ENCODE measurements at regions not wholly inside any gene's neighbourhood (a gene's known extent, or its start where the extent isn't known, plus 50 kb on each side); places are given as distances from the start of the nearest gene placed in this dataset.

GRCh38 chr10:10897400-10897799 lies 120.3 kb upstream of the CELF2 start:
- no peaks in the 10 kb centered on the region for H4K20me1 ChIP-seq (ENCODE audit: insufficient read depth)
- no peak overlapping the region for H3K4me3 ChIP-seq (replicated peaks in 1 of 2; ENCODE audit: low read depth in 1 of 2, low read length in 2 of 2)
- no peak overlapping the region for H2AFZ ChIP-seq (ENCODE audit: low read depth, low read length, poor library complexity, severe bottlenecking)
- no peak overlapping the region for H3K27ac ChIP-seq (ENCODE audit: low read depth, low read length)
- CTCF ChIA-PET: no interaction called here
- intact Hi-C loops (cut with micrococcal nuclease): no loop called here
- H3K79me2 ChIP-seq (ENCODE audit: insufficient read depth, low read length): no peaks in the 10 kb centered on the region
- BruUV-seq (replicated peaks): no TSS peak
- H3K27me3 ChIP-seq (ENCODE audit: insufficient read depth, low read length): no peaks in the 10 kb centered on the region
- no peaks in the 10 kb centered on the region for H3K36me3 ChIP-seq (ENCODE audit: control insufficient read depth in 1 of 2, insufficient read depth in 2 of 2, low read length in 2 of 2)
- DNase-seq (ENCODE audit: low read depth, low spot score) (no peak), ATAC-seq (no peak)
- TF ChIP-seq RAD21 (IDR thresholded peaks at IDR 0.05; ENCODE audit: low read depth): no peak
- TF ChIP-seq EZH2 (IDR thresholded peaks at IDR 0.05): no peak
- TF ChIP-seq POLR2AphosphoS5 (IDR thresholded peaks at IDR 0.05; ENCODE audit: low read depth, low read length): no peak
- TF ChIP-seq, protein P1, sequence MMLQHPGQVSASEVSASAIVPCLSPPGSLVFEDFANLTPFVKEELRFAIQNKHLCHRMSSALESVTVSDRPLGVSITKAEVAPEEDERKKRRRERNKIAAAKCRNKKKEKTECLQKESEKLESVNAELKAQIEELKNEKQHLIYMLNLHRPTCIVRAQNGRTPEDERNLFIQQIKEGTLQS (IDR thresholded peaks at IDR 0.05): no peak
- no peak for TF ChIP-seq ZNF274 (IDR thresholded peaks at IDR 0.05; ENCODE audit: low read depth, low read length)
- no peak for TF ChIP-seq CEBPB (IDR thresholded peaks at IDR 0.05; ENCODE audit: low read depth)
- H3K4me2 ChIP-seq (ENCODE audit: low read length): no peak overlapping the region
- RAD21 ChIA-PET (ENCODE audit: low non-redundant PET in 1 of 2, low total read pairs in 2 of 2, uncharacterized antibody in 2 of 2, unreplicated experiment in 2 of 2): no interaction called here
- no peaks in the 10 kb centered on the region for H3K9me2 ChIP-seq (ENCODE audit: insufficient read depth)
- peaks cover 0 to 25% of the 10 kb centered on the region in 2 experiments; a peak in 2 of 4 replicates for H3K9me3 ChIP-seq (ENCODE audit: control insufficient read depth in 1 of 2, insufficient read depth in 1 of 2, low read depth in 1 of 2, low read length in 2 of 2)
- H3K9ac ChIP-seq (ENCODE audit: low read length): no peak overlapping the region
- no peaks in the 10 kb centered on the region for H3K4me1 ChIP-seq (ENCODE audit: control insufficient read depth in 1 of 2, insufficient read depth in 2 of 2, low read length in 2 of 2)
- POLR2A ChIA-PET: no interaction called here

GRCh38 chr10:10901906-10902305 lies 115.8 kb upstream of the CELF2 start:
- RAD21 ChIA-PET (ENCODE audit: low non-redundant PET in 1 of 2, low total read pairs in 2 of 2, uncharacterized antibody in 2 of 2, unreplicated experiment in 2 of 2): no interaction called here
- POLR2A ChIA-PET: no interaction called here
- H4K20me1 ChIP-seq (ENCODE audit: insufficient read depth): no peaks in the 10 kb centered on the region
- H3K79me2 ChIP-seq (ENCODE audit: insufficient read depth, low read length): no peaks in the 10 kb centered on the region
- ATAC-seq (no peak), DNase-seq (ENCODE audit: low read depth, low spot score) (no peak)
- H2AFZ ChIP-seq (ENCODE audit: low read depth, low read length, poor library complexity, severe bottlenecking): no peak overlapping the region
- no peak overlapping the region for H3K4me3 ChIP-seq (replicated peaks in 1 of 2; ENCODE audit: low read depth in 1 of 2, low read length in 2 of 2)
- no TSS peak for BruUV-seq (replicated peaks)
- H3K4me2 ChIP-seq (ENCODE audit: low read length): no peak overlapping the region
- no peaks in the 10 kb centered on the region for H3K27me3 ChIP-seq (ENCODE audit: insufficient read depth, low read length)
- CTCF ChIA-PET: no interaction called here
- H3K27ac ChIP-seq (ENCODE audit: low read depth, low read length): no peak overlapping the region
- intact Hi-C loops (cut with micrococcal nuclease): no loop called here
- TF ChIP-seq POLR2AphosphoS5 (IDR thresholded peaks at IDR 0.05; ENCODE audit: low read depth, low read length) (no peak), ZNF274 (IDR thresholded peaks at IDR 0.05; ENCODE audit: low read depth, low read length) (no peak), YY1 (IDR thresholded peaks at IDR 0.05; ENCODE audit: extremely low read depth, insufficient replicate concordance, low read depth, low read length) (no peak), POLR2A (IDR thresholded peaks at IDR 0.05; ENCODE audit: borderline replicate concordance, extremely low read depth, insufficient read depth, insufficient read length) (no peak), SRF (IDR thresholded peaks at IDR 0.05; ENCODE audit: low read depth) (no peak), ELF1 (IDR thresholded peaks at IDR 0.05; ENCODE audit: borderline replicate concordance, low read depth) (no peak), SP1 (IDR thresholded peaks at IDR 0.05; ENCODE audit: low read depth) (no peak), FOSL1 (IDR thresholded peaks at IDR 0.05; ENCODE audit: low read depth) (no peak), CEBPB (IDR thresholded peaks at IDR 0.05; ENCODE audit: low read depth) (no peak), EGR1 (IDR thresholded peaks at IDR 0.05; ENCODE audit: low read depth) (no peak), EZH2phosphoT487 (IDR thresholded peaks at IDR 0.05; ENCODE audit: borderline replicate concordance) (no peak), CBX3 (IDR thresholded peaks at IDR 0.05; ENCODE audit: low read depth) (no peak), EZH2 (IDR thresholded peaks at IDR 0.05) (no peak), SIN3A (IDR thresholded peaks at IDR 0.05; ENCODE audit: low read depth) (no peak), JUND (IDR thresholded peaks at IDR 0.05) (no peak)
- TF ChIP-seq, protein P1 (IDR thresholded peaks at IDR 0.05): no peak
- TF ChIP-seq, protein P2, sequence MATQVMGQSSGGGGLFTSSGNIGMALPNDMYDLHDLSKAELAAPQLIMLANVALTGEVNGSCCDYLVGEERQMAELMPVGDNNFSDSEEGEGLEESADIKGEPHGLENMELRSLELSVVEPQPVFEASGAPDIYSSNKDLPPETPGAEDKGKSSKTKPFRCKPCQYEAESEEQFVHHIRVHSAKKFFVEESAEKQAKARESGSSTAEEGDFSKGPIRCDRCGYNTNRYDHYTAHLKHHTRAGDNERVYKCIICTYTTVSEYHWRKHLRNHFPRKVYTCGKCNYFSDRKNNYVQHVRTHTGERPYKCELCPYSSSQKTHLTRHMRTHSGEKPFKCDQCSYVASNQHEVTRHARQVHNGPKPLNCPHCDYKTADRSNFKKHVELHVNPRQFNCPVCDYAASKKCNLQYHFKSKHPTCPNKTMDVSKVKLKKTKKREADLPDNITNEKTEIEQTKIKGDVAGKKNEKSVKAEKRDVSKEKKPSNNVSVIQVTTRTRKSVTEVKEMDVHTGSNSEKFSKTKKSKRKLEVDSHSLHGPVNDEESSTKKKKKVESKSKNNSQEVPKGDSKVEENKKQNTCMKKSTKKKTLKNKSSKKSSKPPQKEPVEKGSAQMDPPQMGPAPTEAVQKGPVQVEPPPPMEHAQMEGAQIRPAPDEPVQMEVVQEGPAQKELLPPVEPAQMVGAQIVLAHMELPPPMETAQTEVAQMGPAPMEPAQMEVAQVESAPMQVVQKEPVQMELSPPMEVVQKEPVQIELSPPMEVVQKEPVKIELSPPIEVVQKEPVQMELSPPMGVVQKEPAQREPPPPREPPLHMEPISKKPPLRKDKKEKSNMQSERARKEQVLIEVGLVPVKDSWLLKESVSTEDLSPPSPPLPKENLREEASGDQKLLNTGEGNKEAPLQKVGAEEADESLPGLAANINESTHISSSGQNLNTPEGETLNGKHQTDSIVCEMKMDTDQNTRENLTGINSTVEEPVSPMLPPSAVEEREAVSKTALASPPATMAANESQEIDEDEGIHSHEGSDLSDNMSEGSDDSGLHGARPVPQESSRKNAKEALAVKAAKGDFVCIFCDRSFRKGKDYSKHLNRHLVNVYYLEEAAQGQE (IDR thresholded peaks at IDR 0.05; ENCODE audit: low read depth): no peak
- TF ChIP-seq, protein P3, sequence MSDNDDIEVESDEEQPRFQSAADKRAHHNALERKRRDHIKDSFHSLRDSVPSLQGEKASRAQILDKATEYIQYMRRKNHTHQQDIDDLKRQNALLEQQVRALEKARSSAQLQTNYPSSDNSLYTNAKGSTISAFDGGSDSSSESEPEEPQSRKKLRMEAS (IDR thresholded peaks at IDR 0.05): no peak
- no peaks in the 10 kb centered on the region for H3K4me1 ChIP-seq (ENCODE audit: control insufficient read depth in 1 of 2, insufficient read depth in 2 of 2, low read length in 2 of 2)
- H3K9ac ChIP-seq (ENCODE audit: low read length): no peak overlapping the region
- H3K36me3 ChIP-seq (ENCODE audit: control insufficient read depth in 1 of 2, insufficient read depth in 2 of 2, low read length in 2 of 2): no peaks in the 10 kb centered on the region
- peaks cover 10 to 17% of the 10 kb centered on the region in 2 experiments; a peak in 2 of 4 replicates for H3K9me3 ChIP-seq (ENCODE audit: control insufficient read depth in 1 of 2, insufficient read depth in 1 of 2, low read depth in 1 of 2, low read length in 2 of 2)
- no peaks in the 10 kb centered on the region for H3K9me2 ChIP-seq (ENCODE audit: insufficient read depth)

Data from HCT116 (cell line).